Mammary epithelial cell (primary cell): ENCODE measurements at regions not wholly inside any gene's neighbourhood (a gene's known extent, or its start where the extent isn't known, plus 50 kb on each side); places are given as distances from the start of the nearest gene placed in this dataset.

Experiments used
- CTCF ChIP-seq, 2 donors: IDR thresholded peaks in 1 of 2; conservative IDR thresholded peaks in 1 of 2; 2 replicates each; pipeline ENCODE4 v1.5.1; 2011 to 2012; ENCODE audit warnings: inconsistent platforms in 2 of 2, low read length in 2 of 2, mild to moderate bottlenecking in 2 of 2, control low read depth in 1 of 2, low read depth in 1 of 2; ENCODE audit not compliant: insufficient read depth in 1 of 2; ENCODE audit errors: extremely low read depth in 1 of 2
- EZH2 ChIP-seq: IDR thresholded peaks from 2 replicates; pipeline ENCODE4 v1.6.1; 2012; ENCODE audit warnings: low read length, inconsistent platforms, borderline replicate concordance

- no peak for TF ChIP-seq CTCF (conservative IDR thresholded peaks at IDR 0.05 in 1 of 2, IDR thresholded peaks at IDR 0.05 in 1 of 2; ENCODE audit: extremely low read depth in 1 of 2, insufficient read depth in 1 of 2, low read depth in 1 of 2, low read length in 2 of 2)
- TF ChIP-seq EZH2 = no peak
These were observed 497.0 kb upstream of the TUSC1 start for GRCh38 chr9:26175264-26175663.
